ENCODE measurements at regions not wholly inside any gene's neighbourhood (a gene's known extent, or its start where the extent isn't known, plus 50 kb on each side); places are given as distances from the start of the nearest gene placed in this dataset.

- no peak for DNase-seq (ENCODE audit: low read depth in 3 of 3)
Observed at GRCh38 chr13:64791373-64791772, 2438.8 kb downstream of the PCDH9 start.

DNA sequence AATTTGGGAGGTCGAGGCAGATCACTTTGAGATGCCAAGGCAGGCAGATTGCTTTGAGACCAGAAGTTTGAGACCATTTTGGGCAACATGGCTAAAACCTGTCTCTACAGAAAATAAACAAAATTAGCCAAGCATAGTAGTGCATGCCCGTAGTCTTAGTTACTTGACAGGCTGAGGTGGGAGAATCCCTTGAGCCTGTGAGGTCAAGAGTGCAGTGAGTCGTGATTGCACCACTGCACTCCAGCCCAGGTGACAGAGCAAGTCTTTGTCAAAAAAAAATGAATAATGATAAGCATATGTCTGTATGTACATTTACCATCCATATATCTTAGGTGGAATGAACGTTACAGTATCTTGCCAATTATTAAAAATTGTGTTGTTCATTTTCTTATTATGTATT, 2447.7 kb downstream of the PCDH9 start:
- no peak for DNase-seq (ENCODE audit: low read depth in 3 of 3)

DNA sequence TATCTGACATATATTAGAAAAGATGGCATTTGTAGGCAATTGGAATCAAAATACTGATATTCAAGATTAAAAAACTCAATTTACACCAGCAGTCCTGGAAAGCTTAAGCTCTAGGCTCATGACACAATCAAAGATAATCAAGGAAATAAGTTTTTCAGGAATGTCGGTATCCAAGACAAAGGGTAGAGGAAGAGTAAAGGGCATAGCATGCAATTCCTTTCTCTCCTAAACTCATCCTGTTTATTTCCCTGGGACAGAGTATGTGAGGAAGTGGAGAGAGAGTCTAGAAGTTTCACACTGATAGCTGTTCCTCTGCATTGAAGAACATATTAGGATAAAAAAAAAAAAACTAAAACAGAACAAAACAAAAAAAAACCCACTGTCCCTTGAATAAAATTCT, 2452.1 kb downstream of the PCDH9 start:
- no peak for DNase-seq (ENCODE audit: low read depth in 3 of 3)

DNA sequence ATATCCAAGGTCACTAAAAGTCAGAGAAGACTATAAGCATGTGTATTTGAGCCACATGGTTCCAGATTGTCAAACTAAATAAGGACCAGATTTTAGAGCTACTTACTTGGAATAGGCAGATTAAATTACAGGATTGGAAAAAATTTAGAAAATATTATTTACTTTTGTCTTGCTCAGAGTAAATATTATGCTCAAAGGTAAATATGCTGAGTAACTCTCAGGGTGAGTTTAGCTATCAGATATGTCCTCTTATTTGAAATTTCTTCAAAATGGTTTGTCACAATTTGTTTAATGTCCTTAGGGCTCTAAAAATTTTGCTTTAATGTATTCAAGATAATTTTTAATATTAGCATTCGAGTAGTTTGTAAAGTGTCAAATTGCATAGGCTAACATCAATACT, 2455.2 kb downstream of the PCDH9 start:
- no peak for DNase-seq (ENCODE audit: low read depth in 3 of 3)

DNA sequence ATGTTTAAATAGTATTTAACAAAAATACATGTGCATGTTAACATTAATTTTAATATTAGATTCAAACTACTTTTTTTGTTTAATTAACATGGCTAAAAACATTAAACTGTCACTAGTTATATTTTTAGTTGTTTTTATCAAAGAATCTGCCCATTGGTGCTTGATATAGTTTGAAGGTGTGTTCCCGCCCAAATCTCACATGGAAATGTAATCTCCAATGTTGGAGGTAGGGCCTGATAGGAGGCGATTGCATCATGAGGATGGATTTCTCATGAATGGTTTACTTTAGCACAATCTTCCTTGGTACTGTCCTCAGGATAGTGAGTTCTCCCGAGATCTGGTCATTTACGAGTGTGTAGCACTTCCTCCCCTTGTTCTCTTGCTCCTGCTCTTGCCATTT, 2459.4 kb downstream of the PCDH9 start:
- no peak for DNase-seq (ENCODE audit: low read depth in 3 of 3)

DNA sequence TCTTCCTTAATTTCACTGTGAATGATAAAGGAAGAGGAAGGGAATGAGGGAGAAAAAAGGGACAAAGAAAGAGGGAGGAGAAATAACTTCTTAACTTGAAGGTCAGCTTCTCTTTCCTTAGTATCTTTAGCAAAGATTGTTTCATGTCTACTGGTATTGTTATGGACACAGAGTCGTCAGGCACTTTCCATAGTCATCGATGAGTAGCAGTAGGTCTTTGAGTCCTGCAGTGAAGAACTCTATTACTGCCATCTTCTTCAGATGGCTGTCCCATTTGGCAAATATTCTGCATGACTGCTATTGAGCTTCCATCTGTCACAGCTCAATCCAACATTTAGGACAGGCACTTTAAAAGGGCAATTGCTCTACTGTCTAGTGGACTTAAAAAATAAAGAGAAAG, 2463.1 kb downstream of the PCDH9 start:
- no peak for DNase-seq (ENCODE audit: low read depth in 3 of 3)

GRCh38 chr13:64765636-64766035, 2464.5 kb downstream of the PCDH9 start:
- DNase-seq (ENCODE audit: low read depth in 3 of 3), result no peak

- no peak for DNase-seq (ENCODE audit: low read depth in 3 of 3)
Observed at GRCh38 chr13:64758521-64759244, 2471.5 kb downstream of the PCDH9 start.

DNA sequence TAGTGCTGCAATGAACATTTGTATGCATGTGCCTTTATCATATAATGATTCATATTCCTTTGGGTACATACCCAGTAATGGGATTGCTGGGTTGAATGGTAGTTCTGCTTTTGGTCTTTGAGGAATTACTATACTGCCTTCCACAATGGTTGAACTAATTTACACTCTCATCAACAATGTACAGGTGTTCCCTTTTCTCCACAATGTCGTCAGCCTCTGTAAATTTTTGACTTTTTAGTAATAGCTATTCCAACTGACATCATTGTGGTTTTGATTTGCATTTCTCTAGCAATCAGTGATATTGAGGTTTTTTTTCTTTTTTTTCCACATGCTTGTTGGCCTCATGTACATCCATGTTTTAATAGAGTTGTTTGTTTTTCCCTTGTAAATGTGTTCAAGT, 2473.5 kb downstream of the PCDH9 start:
- no peak for DNase-seq (ENCODE audit: low read depth in 3 of 3)

DNA sequence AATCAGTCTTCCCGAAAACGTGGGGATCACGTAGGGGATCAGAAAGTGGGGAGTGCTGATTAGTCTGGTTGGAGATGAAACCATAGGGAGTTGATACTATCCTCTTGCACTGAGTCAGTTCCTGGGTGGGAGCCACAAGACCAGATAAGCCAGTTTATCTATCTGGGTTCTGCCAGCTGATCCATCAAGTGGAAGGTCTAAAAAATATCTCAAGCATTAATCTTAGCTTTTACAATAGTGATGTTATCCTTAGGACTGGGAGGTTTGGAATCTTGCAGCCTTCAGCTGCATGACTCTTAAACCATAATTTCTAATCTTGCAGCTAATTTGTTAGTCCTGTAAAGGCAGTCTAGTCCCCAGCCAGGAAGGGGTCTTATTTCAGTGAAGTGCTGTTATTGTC, 2474.2 kb downstream of the PCDH9 start:
- no peak for DNase-seq (ENCODE audit: low read depth in 3 of 3)

DNA sequence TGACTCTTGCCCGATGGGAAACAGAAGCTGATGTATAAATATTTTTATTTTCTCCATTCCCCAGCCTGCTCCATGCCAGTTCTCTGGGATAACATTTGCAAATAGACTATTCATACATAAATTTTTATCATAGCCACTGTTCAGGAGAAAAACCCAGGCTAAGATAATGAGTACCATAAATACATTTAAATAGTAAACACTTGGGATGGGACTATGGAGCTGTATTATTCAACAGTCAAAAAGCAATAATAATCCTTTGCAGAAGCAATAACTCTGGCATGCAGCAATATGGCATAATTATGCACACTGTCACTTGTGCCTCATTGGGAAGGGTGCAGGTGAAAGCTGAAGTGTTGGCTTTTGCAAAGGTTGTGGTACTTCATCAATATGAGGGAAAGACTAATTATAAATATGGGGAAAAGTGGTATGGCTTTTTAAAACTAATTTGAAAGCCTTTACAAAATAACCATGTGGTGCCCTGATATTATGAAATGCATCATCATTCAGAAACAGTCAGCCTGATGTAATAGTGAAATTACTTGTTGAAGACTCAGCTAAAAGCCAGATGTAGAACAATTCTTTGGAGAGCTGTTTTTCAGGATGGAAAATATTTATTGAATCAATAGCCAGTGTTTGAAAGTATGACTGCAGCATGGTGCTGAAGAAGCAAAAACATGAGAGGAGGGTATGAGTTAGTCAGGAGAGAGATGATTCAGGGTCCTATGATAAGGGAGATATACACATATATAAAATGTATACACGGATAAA, 2476.7 kb downstream of the PCDH9 start:
- DNase-seq (ENCODE audit: low read depth in 3 of 3), result no peak

DNA sequence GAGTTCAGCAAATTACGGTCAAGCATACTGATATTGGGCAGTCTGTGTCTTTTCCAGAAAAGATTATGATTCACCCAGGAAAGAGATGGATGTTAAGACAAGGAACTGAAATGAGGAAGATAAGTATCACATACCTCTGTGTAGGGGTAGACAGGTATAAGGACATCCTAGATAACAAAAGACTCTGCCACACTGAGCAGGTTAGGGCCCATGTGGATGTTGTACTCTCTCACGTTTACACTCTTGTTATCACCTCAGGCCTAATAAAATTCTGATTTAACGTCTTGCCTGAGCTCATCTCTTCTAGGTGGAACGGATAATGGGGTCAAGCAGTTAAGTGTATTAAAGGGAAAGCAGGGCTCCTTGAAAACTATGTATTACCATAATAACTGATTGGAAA, 2480.8 kb downstream of the PCDH9 start:
- no peak for DNase-seq (ENCODE audit: low read depth in 3 of 3)

- no peak for DNase-seq (ENCODE audit: low read depth in 3 of 3)
Observed at GRCh38 chr13:64746845-64747244, 2483.3 kb downstream of the PCDH9 start.

DNA sequence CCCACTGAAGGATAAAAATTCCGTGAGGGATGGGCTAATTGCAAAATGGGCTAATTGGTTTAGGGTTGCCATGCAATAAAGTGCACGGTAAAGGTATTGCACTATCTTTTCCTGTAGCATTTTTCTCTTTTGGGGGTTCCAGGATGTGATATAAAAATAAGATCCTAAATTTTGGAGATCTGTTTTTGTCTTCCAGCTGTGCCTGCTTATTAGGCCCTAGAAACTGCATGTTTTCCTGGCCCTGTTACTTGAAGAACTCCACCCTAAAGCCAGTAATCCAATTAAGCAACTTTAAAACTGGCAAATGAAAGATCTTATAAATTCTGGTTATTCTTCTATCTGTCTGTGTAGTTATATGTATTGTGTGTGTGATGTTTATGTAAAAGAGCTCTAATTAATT, 2489.6 kb downstream of the PCDH9 start:
- DNase-seq (ENCODE audit: low read depth in 3 of 3), result no peak

DNA sequence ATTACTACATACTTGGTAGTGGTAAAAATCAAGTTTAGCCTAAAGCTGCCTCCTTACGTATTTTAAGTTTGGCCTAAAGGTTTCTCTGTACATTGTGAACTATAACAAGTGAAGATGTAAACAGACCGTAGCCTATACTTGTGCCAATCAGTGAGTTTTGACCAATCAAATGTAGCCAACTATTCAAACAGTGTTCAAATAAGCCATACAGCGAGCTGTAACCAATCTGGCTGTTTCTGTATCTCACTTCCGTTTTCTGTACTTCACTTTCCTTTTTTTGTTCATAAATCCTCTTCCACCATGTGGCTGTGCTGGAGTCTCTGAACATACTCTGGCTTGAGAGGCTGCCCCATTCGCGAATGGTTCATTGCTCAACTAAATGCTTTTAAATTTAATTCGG, 2504.6 kb downstream of the PCDH9 start:
- DNase-seq (ENCODE audit: low read depth in 3 of 3), result no peak

- DNase-seq (ENCODE audit: low read depth in 3 of 3), result no peak
Observed at GRCh38 chr13:64723724-64724123, 2506.4 kb downstream of the PCDH9 start.

DNA sequence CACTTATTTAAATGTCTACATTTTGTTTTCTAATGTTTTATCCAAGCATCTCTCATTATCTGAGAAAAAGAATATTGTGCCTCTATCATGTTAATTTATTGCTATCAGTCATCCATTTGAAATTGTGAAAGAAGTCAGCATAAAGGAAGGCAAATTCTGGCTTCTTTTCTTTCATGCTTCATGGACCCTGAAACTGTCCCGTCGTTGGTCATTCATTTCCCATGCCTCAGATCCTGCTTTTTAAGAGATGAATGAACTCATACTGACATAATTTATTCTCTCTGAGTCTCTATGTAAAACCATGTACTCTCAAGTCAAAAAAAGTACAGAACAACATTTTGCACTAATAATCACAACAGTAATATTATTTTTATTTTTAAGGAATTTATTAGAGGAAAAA, 2512.0 kb downstream of the PCDH9 start:
- DNase-seq (ENCODE audit: low read depth in 3 of 3), result no peak

DNA sequence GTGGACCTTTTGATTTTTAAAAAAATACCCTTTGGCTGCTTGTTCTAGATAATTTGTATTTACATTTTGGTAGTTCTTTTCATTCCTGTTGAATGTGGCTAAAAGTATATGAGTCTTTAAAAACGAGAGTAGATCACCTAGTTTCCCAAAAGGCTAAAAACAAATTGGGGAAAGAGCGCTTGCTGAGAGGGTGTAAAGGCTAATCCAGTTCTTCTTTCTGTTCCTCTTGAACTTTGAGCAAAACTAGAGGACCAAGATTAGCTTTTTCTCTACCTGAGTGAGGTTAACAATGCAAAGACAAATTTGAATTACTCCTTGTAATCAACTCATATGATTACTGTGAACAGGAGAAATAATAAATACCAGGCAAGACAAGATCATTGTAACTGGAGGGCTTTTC, 2513.2 kb downstream of the PCDH9 start:
- no peak for DNase-seq (ENCODE audit: low read depth in 3 of 3)

GRCh38 chr13:64709079-64709478, 2521.1 kb downstream of the PCDH9 start:
- no peak for DNase-seq (ENCODE audit: low read depth in 3 of 3)

- DNase-seq (ENCODE audit: low read depth in 3 of 3), result no peak
Observed at GRCh38 chr13:64704121-64704649, 2526.0 kb downstream of the PCDH9 start.

GRCh38 chr13:64697226-64697625, 2532.9 kb downstream of the PCDH9 start:
- DNase-seq (ENCODE audit: low read depth in 3 of 3), result no peak

DNA sequence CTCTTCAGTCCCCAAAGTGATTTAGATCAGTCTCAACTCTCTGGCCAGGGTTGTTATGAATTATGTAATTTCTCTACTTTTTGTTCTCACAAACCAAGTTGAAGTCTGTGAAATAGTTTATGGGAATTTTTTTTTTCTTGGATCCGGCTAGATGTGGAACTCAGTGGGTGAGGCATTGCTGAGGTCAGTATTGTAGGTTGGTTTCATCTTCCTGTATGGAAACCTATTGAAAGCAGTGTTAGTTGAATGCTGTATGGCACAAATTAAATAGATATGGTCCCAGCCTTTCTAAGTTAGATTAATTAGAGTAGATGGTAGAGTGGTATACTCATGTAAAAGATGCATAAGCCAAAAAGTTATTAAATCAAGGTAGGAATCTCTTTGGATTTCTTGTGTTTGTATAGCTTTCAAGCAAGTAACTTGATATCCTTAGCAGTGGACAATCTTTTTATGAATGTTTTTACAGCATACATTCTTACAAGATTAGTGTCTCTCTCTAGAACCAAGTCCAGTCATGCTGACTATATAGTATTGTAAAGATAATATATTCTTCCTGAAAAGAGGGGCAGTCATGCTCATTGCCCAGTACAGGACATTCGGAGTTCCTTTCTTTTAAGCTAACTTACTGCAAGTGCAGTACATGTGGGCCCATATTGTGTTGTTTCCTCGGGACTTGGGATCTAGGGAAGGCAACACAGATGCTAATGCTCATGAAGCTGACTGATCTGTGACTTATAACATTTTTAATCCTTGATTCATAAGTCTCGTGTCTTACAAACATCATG, 2541.1 kb downstream of the PCDH9 start:
- no peak for DNase-seq (ENCODE audit: low read depth in 3 of 3)
